ENCODE measurements at regions not wholly inside any gene's neighbourhood (a gene's known extent, or its start where the extent isn't known, plus 50 kb on each side); places are given as distances from the start of the nearest gene placed in this dataset.

GRCh38 chr20:52302736-52303135 is 111.2 kb upstream of the ZFP64 start:
- Histone ChIP-seq H3K79me2 (ENCODE audit: control insufficient read depth, insufficient read depth, low read length) (no peaks in the 10 kb centered on the region), H4K20me1 (ENCODE audit: control insufficient read depth, insufficient read depth) (no peaks in the 10 kb centered on the region), H3K27ac (ENCODE audit: control insufficient read depth, insufficient read depth) (no peak overlapping the region), H2AFZ (ENCODE audit: control insufficient read depth, low read depth, low read length) (no peak overlapping the region), H3K4me1 (ENCODE audit: control insufficient read depth, insufficient read depth, low read length) (no peaks in the 10 kb centered on the region), H3K9ac (ENCODE audit: control insufficient read depth, insufficient read depth, low read length) (no peak overlapping the region), H3K4me2 (ENCODE audit: control insufficient read depth, insufficient read depth) (no peak overlapping the region), H3K27me3 (replicated peaks in 1 of 2; ENCODE audit: control insufficient read depth in 2 of 2, insufficient read depth in 2 of 2, low read length in 1 of 2) (no peaks in the 10 kb centered on the region; a peak in 1 of 4 replicates), H3K4me3 (no peak overlapping the region), H3K36me3 (ENCODE audit: control insufficient read depth in 2 of 2, insufficient read depth in 2 of 2, low read length in 1 of 2) (no peaks in the 10 kb centered on the region), H3K9me3 (replicated peaks; ENCODE audit: control insufficient read depth, insufficient read depth, low read length) (no peaks in the 10 kb centered on the region)
- BruUV-seq (replicated peaks) = no TSS peak
- TF ChIP-seq, protein P1, sequence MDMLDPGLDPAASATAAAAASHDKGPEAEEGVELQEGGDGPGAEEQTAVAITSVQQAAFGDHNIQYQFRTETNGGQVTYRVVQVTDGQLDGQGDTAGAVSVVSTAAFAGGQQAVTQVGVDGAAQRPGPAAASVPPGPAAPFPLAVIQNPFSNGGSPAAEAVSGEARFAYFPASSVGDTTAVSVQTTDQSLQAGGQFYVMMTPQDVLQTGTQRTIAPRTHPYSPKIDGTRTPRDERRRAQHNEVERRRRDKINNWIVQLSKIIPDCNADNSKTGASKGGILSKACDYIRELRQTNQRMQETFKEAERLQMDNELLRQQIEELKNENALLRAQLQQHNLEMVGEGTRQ (IDR thresholded peaks at IDR 0.05; ENCODE audit: borderline replicate concordance, low read depth, low read length) = no peak
- TF ChIP-seq SRF (IDR thresholded peaks at IDR 0.05; ENCODE audit: low read depth in 2 of 2, low read length in 2 of 2) (no peak), IKZF1 (conservative IDR thresholded peaks at IDR 0.05) (no peak), STAT3 (IDR thresholded peaks at IDR 0.05; ENCODE audit: low read depth, low read length) (no peak), USF1 (IDR thresholded peaks at IDR 0.05; ENCODE audit: borderline replicate concordance, extremely low read length, insufficient read depth, low read depth, low read length) (no peak), FOXM1 (IDR thresholded peaks at IDR 0.05; ENCODE audit: low read depth, low read length) (no peak), RCOR1 (conservative IDR thresholded peaks at IDR 0.05; ENCODE audit: low read depth, low read length) (no peak), RB1 (IDR thresholded peaks at IDR 0.05; ENCODE audit: borderline replicate concordance) (no peak), NR2C1 (IDR thresholded peaks at IDR 0.05) (no peak), E2F4 (IDR thresholded peaks at IDR 0.05; ENCODE audit: low read depth, low read length) (no peak), RBBP5 (conservative IDR thresholded peaks at IDR 0.05) (no peak), KDM1A (IDR thresholded peaks at IDR 0.05; ENCODE audit: borderline replicate concordance) (no peak), PAX8 (IDR thresholded peaks at IDR 0.05) (no peak), SIN3A (IDR thresholded peaks at IDR 0.05; ENCODE audit: low read depth, low read length) (no peak), PBX3 (IDR thresholded peaks at IDR 0.05; ENCODE audit: insufficient replicate concordance, low read depth, low read length) (no peak), HDAC2 (IDR thresholded peaks at IDR 0.05) (no peak), POU2F2 (IDR thresholded peaks at IDR 0.05; ENCODE audit: borderline replicate concordance, low read depth, low read length) (no peak), MYB (IDR thresholded peaks at IDR 0.05; ENCODE audit: borderline replicate concordance, low read depth, low read length) (no peak)
- in situ Hi-C loops (cut with MboI) (no loop called here), intact Hi-C loops (cut with micrococcal nuclease; ENCODE audit: unreplicated experiment) (no loop called here)
- ChIA-PET POLR2A (no interaction called here), SMC1A (ENCODE audit: uncharacterized antibody, unreplicated experiment) (no interaction called here), CTCF (no interaction called here), RAD21 (ENCODE audit: unreplicated experiment) (no interaction called here)
- DNase-seq (ENCODE audit: low read depth, low spot score) (no peak), FAIRE-seq (no peak), ATAC-seq (no peak)
- 8% methylated on average over 3 of the region's 3 CpGs for WGBS (ENCODE audit: insufficient coverage, insufficient replicate concordance, low lambda C conversion rate, missing lambda C conversion rate)

Measured in GM12878 (cell line).